ENCODE measurements at regions not wholly inside any gene's neighbourhood (a gene's known extent, or its start where the extent isn't known, plus 50 kb on each side); places are given as distances from the start of the nearest gene placed in this dataset.

DNA sequence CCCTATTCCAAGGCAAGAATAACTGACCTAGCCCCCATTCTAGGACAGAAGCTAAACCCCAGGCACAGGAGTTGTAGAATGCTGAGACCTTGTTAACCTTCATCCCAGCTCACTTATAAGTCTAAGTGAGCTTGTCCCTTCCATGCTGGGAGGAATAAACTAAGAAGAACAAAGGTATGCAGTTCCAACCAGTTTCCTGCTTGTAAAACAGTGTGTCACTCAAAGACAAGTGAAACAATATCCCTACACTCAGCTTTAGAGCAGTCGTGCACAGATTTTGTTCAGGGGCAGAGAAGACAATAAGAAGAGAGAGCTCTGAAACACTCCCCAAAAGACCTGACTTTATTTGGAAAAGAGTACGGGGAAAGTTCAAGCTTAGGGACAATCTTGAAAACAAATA lies 292.1 kb downstream of the CGGBP1 start:
- no peaks in the 10 kb centered on the region for H4K20me1 ChIP-seq (ENCODE audit: control insufficient read depth, extremely low read depth, insufficient read depth, low read length)
- no peaks in the 10 kb centered on the region for H3K4me1 ChIP-seq (ENCODE audit: control insufficient read depth, extremely low read depth, insufficient read depth, low read length)
- H3K4me2 ChIP-seq (ENCODE audit: control insufficient read depth, extremely low read depth, insufficient read depth, low read depth, low read length) = no peak overlapping the region
- no peaks in the 10 kb centered on the region for H3K9me1 ChIP-seq (ENCODE audit: control insufficient read depth, extremely low read depth, insufficient read depth, low read length)
- H3K27ac ChIP-seq (ENCODE audit: control insufficient read depth, insufficient read depth, low read length) = no peak overlapping the region
- no peaks in the 10 kb centered on the region for H3K9me3 ChIP-seq (ENCODE audit: control insufficient read depth, low read depth, low read length)
- FAIRE-seq (no peak), DNase-seq (ENCODE audit: low read depth, low spot score) (no peak)
- no peak overlapping the region for H2AFZ ChIP-seq (ENCODE audit: control insufficient read depth, low read length)
- TF ChIP-seq EZH2 (IDR thresholded peaks at IDR 0.05; ENCODE audit: low read length) = no peak
- TF ChIP-seq, protein P1, sequence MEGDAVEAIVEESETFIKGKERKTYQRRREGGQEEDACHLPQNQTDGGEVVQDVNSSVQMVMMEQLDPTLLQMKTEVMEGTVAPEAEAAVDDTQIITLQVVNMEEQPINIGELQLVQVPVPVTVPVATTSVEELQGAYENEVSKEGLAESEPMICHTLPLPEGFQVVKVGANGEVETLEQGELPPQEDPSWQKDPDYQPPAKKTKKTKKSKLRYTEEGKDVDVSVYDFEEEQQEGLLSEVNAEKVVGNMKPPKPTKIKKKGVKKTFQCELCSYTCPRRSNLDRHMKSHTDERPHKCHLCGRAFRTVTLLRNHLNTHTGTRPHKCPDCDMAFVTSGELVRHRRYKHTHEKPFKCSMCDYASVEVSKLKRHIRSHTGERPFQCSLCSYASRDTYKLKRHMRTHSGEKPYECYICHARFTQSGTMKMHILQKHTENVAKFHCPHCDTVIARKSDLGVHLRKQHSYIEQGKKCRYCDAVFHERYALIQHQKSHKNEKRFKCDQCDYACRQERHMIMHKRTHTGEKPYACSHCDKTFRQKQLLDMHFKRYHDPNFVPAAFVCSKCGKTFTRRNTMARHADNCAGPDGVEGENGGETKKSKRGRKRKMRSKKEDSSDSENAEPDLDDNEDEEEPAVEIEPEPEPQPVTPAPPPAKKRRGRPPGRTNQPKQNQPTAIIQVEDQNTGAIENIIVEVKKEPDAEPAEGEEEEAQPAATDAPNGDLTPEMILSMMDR (optimal IDR thresholded peaks at IDR 0.05 in 1 of 3, IDR thresholded peaks at IDR 0.05 in 1 of 3, conservative IDR thresholded peaks at IDR 0.05 in 1 of 3; ENCODE audit: extremely low read depth in 1 of 3, insufficient read depth in 2 of 3, low read length in 3 of 3) = no peak
- no peaks in the 10 kb centered on the region for H3K79me2 ChIP-seq (ENCODE audit: control insufficient read depth, insufficient read depth, low read length)
- no peak overlapping the region for H3K4me3 ChIP-seq (ENCODE audit: control insufficient read depth in 2 of 3, extremely low read depth in 1 of 3, insufficient read depth in 2 of 3, low read depth in 1 of 3, low read length in 3 of 3)
- H3K9ac ChIP-seq (ENCODE audit: control insufficient read depth, extremely low read depth, insufficient read depth, low read length) = no peak overlapping the region
- H3K36me3 ChIP-seq (ENCODE audit: control insufficient read depth in 2 of 2, extremely low read depth in 1 of 2, insufficient read depth in 2 of 2, low read length in 2 of 2) = no peaks in the 10 kb centered on the region
- no peaks in the 10 kb centered on the region for H3K27me3 ChIP-seq (ENCODE audit: control insufficient read depth, extremely low read depth, insufficient read depth, low read length)
- dilution Hi-C loops (cut with MboI; ENCODE audit: extremely low pct_ligation_motif_present, low sequenced_read_pairs) = no loop called here

DNA sequence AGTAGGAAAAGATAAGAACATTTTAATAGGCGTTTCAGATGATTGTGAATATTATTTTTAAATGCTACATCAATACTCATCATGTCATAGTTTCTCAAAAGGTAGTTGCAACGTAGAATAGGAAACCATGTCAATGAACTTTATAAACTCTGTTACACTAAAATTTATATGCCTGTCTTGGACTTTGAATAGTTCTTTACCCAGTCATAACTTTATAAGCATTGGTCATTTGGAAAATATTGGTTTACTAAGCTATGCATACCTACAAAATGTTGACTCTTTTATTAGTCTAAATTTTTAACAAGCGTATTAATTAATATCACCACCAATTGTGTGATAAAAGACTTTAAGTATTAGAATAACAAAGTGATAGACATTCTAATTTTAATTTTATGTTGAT lies 293.5 kb downstream of the CGGBP1 start:
- Histone ChIP-seq H3K4me3 (ENCODE audit: control insufficient read depth in 2 of 3, extremely low read depth in 1 of 3, insufficient read depth in 2 of 3, low read depth in 1 of 3, low read length in 3 of 3) (no peak overlapping the region), H3K9ac (ENCODE audit: control insufficient read depth, extremely low read depth, insufficient read depth, low read length) (no peak overlapping the region), H3K4me2 (ENCODE audit: control insufficient read depth, extremely low read depth, insufficient read depth, low read depth, low read length) (no peak overlapping the region), H3K9me1 (ENCODE audit: control insufficient read depth, extremely low read depth, insufficient read depth, low read length) (no peaks in the 10 kb centered on the region), H3K4me1 (ENCODE audit: control insufficient read depth, extremely low read depth, insufficient read depth, low read length) (no peaks in the 10 kb centered on the region), H3K27me3 (ENCODE audit: control insufficient read depth, extremely low read depth, insufficient read depth, low read length) (no peaks in the 10 kb centered on the region), H3K9me3 (ENCODE audit: control insufficient read depth, low read depth, low read length) (no peaks in the 10 kb centered on the region), H3K27ac (ENCODE audit: control insufficient read depth, insufficient read depth, low read length) (no peak overlapping the region), H2AFZ (ENCODE audit: control insufficient read depth, low read length) (no peak overlapping the region), H3K36me3 (ENCODE audit: control insufficient read depth in 2 of 2, extremely low read depth in 1 of 2, insufficient read depth in 2 of 2, low read length in 2 of 2) (no peaks in the 10 kb centered on the region), H3K79me2 (ENCODE audit: control insufficient read depth, insufficient read depth, low read length) (no peaks in the 10 kb centered on the region), H4K20me1 (ENCODE audit: control insufficient read depth, extremely low read depth, insufficient read depth, low read length) (no peaks in the 10 kb centered on the region)
- no peak for FAIRE-seq
- dilution Hi-C loops (cut with MboI; ENCODE audit: extremely low pct_ligation_motif_present, low sequenced_read_pairs) = no loop called here
- no peak for DNase-seq (ENCODE audit: low read depth, low spot score)
- TF ChIP-seq, protein P1 (optimal IDR thresholded peaks at IDR 0.05 in 1 of 3, IDR thresholded peaks at IDR 0.05 in 1 of 3, conservative IDR thresholded peaks at IDR 0.05 in 1 of 3; ENCODE audit: extremely low read depth in 1 of 3, insufficient read depth in 2 of 3, low read length in 3 of 3) = no peak
- TF ChIP-seq EZH2 (IDR thresholded peaks at IDR 0.05; ENCODE audit: low read length) = no peak

Data from keratinocyte (primary cell).